GM12878 (cell line): ENCODE measurements at regions not wholly inside any gene's neighbourhood (a gene's known extent, or its start where the extent isn't known, plus 50 kb on each side); places are given as distances from the start of the nearest gene placed in this dataset.
"Not testable (repeated sequence)": the region's sequence is repeated elsewhere in the genome, so short reads cannot be mapped to it uniquely, and the experiment has no call there.

ENCODE experiments used
- ATAC-seq: fragments of 200-7000 bp; cut with Tn5 transposase; 3 replicates; pipeline ENCODE4 v1.9.1; 2020; ENCODE audit warnings: mild to moderate bottlenecking, moderate library complexity
- BruUV-seq: library from RNA; stranded (reverse); fragments of 400-500 nt; replicated peaks from 2 replicates; lab custom pipeline; 2021; lab: Mats Ljungman, UMichigan
- CTCF ChIA-PET: fragments of 300-600 bp; sonication (Branson Sonifier 250); formaldehyde crosslinking; extraction: SDS; loops from one replicate; lab custom pipeline; 2021; ENCODE audit warnings: inconsistent platforms; lab: Yijun Ruan, JAX
- POLR2A ChIA-PET: fragments of 350-600 bp; formaldehyde crosslinking; extraction: SDS; loops from one replicate; lab custom pipeline; 2021; ENCODE audit warnings: inconsistent platforms; lab: Charles Lee
- RAD21 ChIA-PET: fragments of 300-600 bp; sonication (Branson Sonifier 250); formaldehyde crosslinking; loops from one replicate; lab custom pipeline; 2023; ENCODE audit warnings: antibody characterized with exemption; ENCODE audit not compliant: unreplicated experiment; lab: Charles Lee
- SMC1A ChIA-PET: fragments of 300-600 bp; sonication (Branson Sonifier 250); formaldehyde crosslinking; loops from one replicate; lab custom pipeline; 2023; ENCODE audit not compliant: unreplicated experiment, uncharacterized antibody; lab: Charles Lee
- DNase-seq: peaks from one replicate; pipeline ENCODE4 v3.0.0-alpha.2; 2011; ENCODE audit warnings: low read depth, low spot score
- FAIRE-seq: peaks from 3 replicates; lab custom pipeline; 2011; peaks lifted over from hg19 to GRCh38; lab: Jason Lieb, UNC
- H2AFZ ChIP-seq: 2 replicates; pipeline ENCODE4 v1.6.0; 2011; ENCODE audit warnings: low read depth, low read length, control low read depth; ENCODE audit not compliant: control insufficient read depth
- H3K27ac ChIP-seq: 2 replicates; pipeline ENCODE4 v1.5.1; 2011; ENCODE audit warnings: control low read depth; ENCODE audit not compliant: control insufficient read depth, insufficient read depth
- H3K27me3 ChIP-seq, 2 experiments: replicated peaks in 1 of 2; 2 replicates each; pipeline versions ENCODE4 v1.6.0 to v1.6.1; 2011; ENCODE audit warnings: low read length in 1 of 2; ENCODE audit not compliant: control insufficient read depth in 2 of 2, insufficient read depth in 2 of 2
- H3K36me3 ChIP-seq, 2 experiments: 2 replicates each; pipeline ENCODE4 v1.5.1; 2011; ENCODE audit warnings: low read length in 1 of 2; ENCODE audit not compliant: control insufficient read depth in 2 of 2, insufficient read depth in 2 of 2
- H3K4me1 ChIP-seq: 2 replicates; pipeline ENCODE4 v1.6.1; 2011; ENCODE audit warnings: mild to moderate bottlenecking, low read length, moderate library complexity, mixed read lengths; ENCODE audit not compliant: control insufficient read depth, insufficient read depth
- H3K4me2 ChIP-seq: 2 replicates; pipeline ENCODE4 v1.6.0; 2011; ENCODE audit warnings: control low read depth; ENCODE audit not compliant: control insufficient read depth, insufficient read depth
- H3K4me3 ChIP-seq: fragments of 200-600 bp; sonication (generic); 2 replicates; pipeline ENCODE4 v1.5.1; 2016
- H3K79me2 ChIP-seq: 2 replicates; pipeline ENCODE4 v1.6.0; 2011; ENCODE audit warnings: low read length; ENCODE audit not compliant: control insufficient read depth, insufficient read depth
- H3K9ac ChIP-seq: 2 replicates; pipeline ENCODE4 v1.8.0; 2011; ENCODE audit warnings: low read length, control low read depth, mixed read lengths; ENCODE audit not compliant: control insufficient read depth, insufficient read depth
- H3K9me3 ChIP-seq: replicated peaks from 3 replicates; pipeline ENCODE4 v1.5.1; 2011; ENCODE audit warnings: mild to moderate bottlenecking, low read length; ENCODE audit not compliant: control insufficient read depth, insufficient read depth
- H4K20me1 ChIP-seq: 2 replicates; pipeline ENCODE4 v1.6.0; 2011; ENCODE audit not compliant: control insufficient read depth, insufficient read depth
- MYC ChIP-seq: IDR thresholded peaks from 2 replicates; pipeline ENCODE4 v1.6.1; 2011; ENCODE audit warnings: mild to moderate bottlenecking, low read length, moderate library complexity, inconsistent platforms; ENCODE audit not compliant: insufficient read depth, insufficient replicate concordance, insufficient read length, severe bottlenecking
- PAX5 ChIP-seq: IDR thresholded peaks from 2 replicates; pipeline ENCODE4 v1.6.1; 2011; ENCODE audit warnings: low read depth, low read length, borderline replicate concordance
- SPI1 ChIP-seq: IDR thresholded peaks from 2 replicates; pipeline ENCODE4 v1.6.1; 2011; ENCODE audit warnings: low read depth, mild to moderate bottlenecking, low read length, moderate library complexity, borderline replicate concordance; ENCODE audit not compliant: insufficient read depth
- TCF7 ChIP-seq: IDR thresholded peaks from 2 replicates; pipeline ENCODE4 v1.6.1; 2014; ENCODE audit warnings: antibody characterized with exemption, borderline replicate concordance
- ZBED1 ChIP-seq: IDR thresholded peaks from 2 replicates; pipeline ENCODE4 v1.6.1; 2016; ENCODE audit warnings: borderline replicate concordance
- ZNF24 ChIP-seq: fragments of 450-650 bp; IDR thresholded peaks from 2 replicates; pipeline ENCODE4 v1.6.1; 2017; ENCODE audit warnings: antibody characterized with exemption, mild to moderate bottlenecking
- WGBS: methylation state at CpG from one replicate; pipeline ENCODE4 v1.1.6; 2016; ENCODE audit warnings: low lambda C conversion rate; ENCODE audit not compliant: insufficient replicate concordance, insufficient coverage; ENCODE audit errors: missing lambda C conversion rate; 5-methylcytosine and 5-hydroxymethylcytosine counted together
- in situ Hi-C: fragments of 300-500 bp; cut with MboI; formaldehyde crosslinking; loops from 9 replicates; pipeline ENCODE4 v1.14.3; 2018; ENCODE audit warnings: mixed read lengths
- intact Hi-C: fragments of 100-400 bp; cut with micrococcal nuclease; formaldehyde crosslinking; loops from one replicate; pipeline ENCODE4 v1.14.2; 2022; ENCODE audit not compliant: unreplicated experiment
- TF ChIP-seq, protein P1 (sequence below): fragments of 450-650 bp; IDR thresholded peaks from 2 replicates; pipeline ENCODE4 v1.6.1; 2016; ENCODE audit warnings: mild to moderate bottlenecking, moderate library complexity, borderline replicate concordance

GRCh38 chrX:64565348-64565747, 170.1 kb upstream of the MTMR8 start:
- FAIRE-seq, H3K4me2 ChIP-seq, H3K27ac ChIP-seq, ATAC-seq, H3K36me3 ChIP-seq, H2AFZ ChIP-seq, BruUV-seq, intact Hi-C loops, POLR2A ChIA-PET, H4K20me1 ChIP-seq, in situ Hi-C loops, SMC1A ChIA-PET, H3K4me1 ChIP-seq, H3K79me2 ChIP-seq, DNase-seq, H3K9me3 ChIP-seq, H3K27me3 ChIP-seq, H3K4me3 ChIP-seq, RAD21 ChIA-PET, CTCF ChIA-PET, H3K9ac ChIP-seq: not testable (repeated sequence)
- WGBS: 0% methylated on average over 1 of the region's 1 CpG

GRCh38 chrX:64549236-64549635, 154.0 kb upstream of the MTMR8 start:
- H3K4me1 ChIP-seq, in situ Hi-C loops, intact Hi-C loops, ATAC-seq, RAD21 ChIA-PET, H3K9me3 ChIP-seq, H3K9ac ChIP-seq, H3K4me3 ChIP-seq, H3K4me2 ChIP-seq, CTCF ChIA-PET, BruUV-seq, H2AFZ ChIP-seq, H3K27ac ChIP-seq, H3K27me3 ChIP-seq, H3K79me2 ChIP-seq, SMC1A ChIA-PET, POLR2A ChIA-PET, FAIRE-seq, H3K36me3 ChIP-seq, H4K20me1 ChIP-seq, DNase-seq: not testable (repeated sequence)
- 29% methylated on average over 6 of the region's 6 CpGs for WGBS

GRCh38 chrX:64536736-64537135, 141.5 kb upstream of the MTMR8 start:
- Histone ChIP-seq H3K9ac (no peak overlapping the region), H3K4me2 (no peak overlapping the region), H4K20me1 (no peaks in the 10 kb centered on the region), H3K27me3 (no peaks in the 10 kb centered on the region), H3K36me3 (no peaks in the 10 kb centered on the region), H3K27ac (no peak overlapping the region), H3K9me3 (no peaks in the 10 kb centered on the region), H3K79me2 (no peaks in the 10 kb centered on the region), H3K4me1 (no peaks in the 10 kb centered on the region), H2AFZ (no peak overlapping the region), H3K4me3 (no peak overlapping the region)
- no peak for ATAC-seq
- no TSS peak for BruUV-seq
- in situ Hi-C loops: no loop called here
- ChIA-PET SMC1A (no interaction called here), CTCF (no interaction called here), POLR2A (no interaction called here), RAD21 (no interaction called here)
- no peak for DNase-seq
- no peak for FAIRE-seq
- intact Hi-C loops: no loop called here
- 52% methylated on average over 2 of the region's 2 CpGs for WGBS
- TF ChIP-seq MYC (no peak), PAX5 (no peak), ZNF24 (no peak), TCF7 (no peak), SPI1 (no peak), ZBED1 (no peak)
- TF ChIP-seq, protein P1, sequence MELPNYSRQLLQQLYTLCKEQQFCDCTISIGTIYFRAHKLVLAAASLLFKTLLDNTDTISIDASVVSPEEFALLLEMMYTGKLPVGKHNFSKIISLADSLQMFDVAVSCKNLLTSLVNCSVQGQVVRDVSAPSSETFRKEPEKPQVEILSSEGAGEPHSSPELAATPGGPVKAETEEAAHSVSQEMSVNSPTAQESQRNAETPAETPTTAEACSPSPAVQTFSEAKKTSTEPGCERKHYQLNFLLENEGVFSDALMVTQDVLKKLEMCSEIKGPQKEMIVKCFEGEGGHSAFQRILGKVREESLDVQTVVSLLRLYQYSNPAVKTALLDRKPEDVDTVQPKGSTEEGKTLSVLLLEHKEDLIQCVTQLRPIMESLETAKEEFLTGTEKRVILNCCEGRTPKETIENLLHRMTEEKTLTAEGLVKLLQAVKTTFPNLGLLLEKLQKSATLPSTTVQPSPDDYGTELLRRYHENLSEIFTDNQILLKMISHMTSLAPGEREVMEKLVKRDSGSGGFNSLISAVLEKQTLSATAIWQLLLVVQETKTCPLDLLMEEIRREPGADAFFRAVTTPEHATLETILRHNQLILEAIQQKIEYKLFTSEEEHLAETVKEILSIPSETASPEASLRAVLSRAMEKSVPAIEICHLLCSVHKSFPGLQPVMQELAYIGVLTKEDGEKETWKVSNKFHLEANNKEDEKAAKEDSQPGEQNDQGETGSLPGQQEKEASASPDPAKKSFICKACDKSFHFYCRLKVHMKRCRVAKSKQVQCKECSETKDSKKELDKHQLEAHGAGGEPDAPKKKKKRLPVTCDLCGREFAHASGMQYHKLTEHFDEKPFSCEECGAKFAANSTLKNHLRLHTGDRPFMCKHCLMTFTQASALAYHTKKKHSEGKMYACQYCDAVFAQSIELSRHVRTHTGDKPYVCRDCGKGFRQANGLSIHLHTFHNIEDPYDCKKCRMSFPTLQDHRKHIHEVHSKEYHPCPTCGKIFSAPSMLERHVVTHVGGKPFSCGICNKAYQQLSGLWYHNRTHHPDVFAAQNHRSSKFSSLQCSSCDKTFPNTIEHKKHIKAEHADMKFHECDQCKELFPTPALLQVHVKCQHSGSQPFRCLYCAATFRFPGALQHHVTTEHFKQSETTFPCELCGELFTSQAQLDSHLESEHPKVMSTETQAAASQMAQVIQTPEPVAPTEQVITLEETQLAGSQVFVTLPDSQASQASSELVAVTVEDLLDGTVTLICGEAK: no peak
